ENCODE measurements at regions not wholly inside any gene's neighbourhood (a gene's known extent, or its start where the extent isn't known, plus 50 kb on each side); places are given as distances from the start of the nearest gene placed in this dataset.

DNA sequence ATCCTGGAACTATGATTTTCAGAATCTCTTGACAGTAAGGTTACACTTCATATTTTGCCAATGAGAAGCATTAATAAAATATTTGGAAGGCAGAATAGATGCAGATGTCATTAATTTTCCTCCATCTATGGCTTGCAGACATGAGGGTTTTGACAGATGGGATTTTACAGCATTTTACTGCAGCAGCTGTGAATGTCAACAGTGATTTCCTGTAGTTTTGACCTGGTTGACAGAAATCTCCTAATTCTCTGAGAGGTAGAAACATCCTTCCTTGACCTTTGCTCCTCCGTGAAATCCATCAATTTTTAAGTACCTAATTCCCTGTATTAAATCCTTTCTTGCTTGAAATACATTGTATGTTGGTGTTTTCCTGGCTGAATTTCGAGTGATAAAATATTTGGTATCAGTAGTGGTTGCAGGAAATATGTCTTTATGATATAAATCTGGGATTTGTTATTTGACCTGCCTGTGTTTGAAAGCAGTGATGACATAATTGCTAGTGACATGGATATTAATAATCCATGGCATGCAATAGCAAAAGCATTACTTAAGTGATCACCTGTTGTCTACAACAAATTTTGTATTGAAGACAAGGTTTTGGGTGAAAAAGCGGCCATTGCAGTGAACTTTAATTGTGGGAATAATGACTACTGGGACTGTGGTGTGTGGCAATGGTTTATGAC is 73.9 kb downstream of the HLX start:
- no peak for TF ChIP-seq TAF1 (IDR thresholded peaks at IDR 0.05; ENCODE audit: low read depth)
- TF ChIP-seq, protein P1, sequence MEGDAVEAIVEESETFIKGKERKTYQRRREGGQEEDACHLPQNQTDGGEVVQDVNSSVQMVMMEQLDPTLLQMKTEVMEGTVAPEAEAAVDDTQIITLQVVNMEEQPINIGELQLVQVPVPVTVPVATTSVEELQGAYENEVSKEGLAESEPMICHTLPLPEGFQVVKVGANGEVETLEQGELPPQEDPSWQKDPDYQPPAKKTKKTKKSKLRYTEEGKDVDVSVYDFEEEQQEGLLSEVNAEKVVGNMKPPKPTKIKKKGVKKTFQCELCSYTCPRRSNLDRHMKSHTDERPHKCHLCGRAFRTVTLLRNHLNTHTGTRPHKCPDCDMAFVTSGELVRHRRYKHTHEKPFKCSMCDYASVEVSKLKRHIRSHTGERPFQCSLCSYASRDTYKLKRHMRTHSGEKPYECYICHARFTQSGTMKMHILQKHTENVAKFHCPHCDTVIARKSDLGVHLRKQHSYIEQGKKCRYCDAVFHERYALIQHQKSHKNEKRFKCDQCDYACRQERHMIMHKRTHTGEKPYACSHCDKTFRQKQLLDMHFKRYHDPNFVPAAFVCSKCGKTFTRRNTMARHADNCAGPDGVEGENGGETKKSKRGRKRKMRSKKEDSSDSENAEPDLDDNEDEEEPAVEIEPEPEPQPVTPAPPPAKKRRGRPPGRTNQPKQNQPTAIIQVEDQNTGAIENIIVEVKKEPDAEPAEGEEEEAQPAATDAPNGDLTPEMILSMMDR (IDR thresholded peaks at IDR 0.05; ENCODE audit: poor library complexity, severe bottlenecking), result no peak
